H1 (cell line): ENCODE measurements at regions not wholly inside any gene's neighbourhood (a gene's known extent, or its start where the extent isn't known, plus 50 kb on each side); places are given as distances from the start of the nearest gene placed in this dataset.

ENCODE experiments used
- CTCF ChIA-PET: fragments of 300-600 bp; sonication (Branson Sonifier 250); formaldehyde crosslinking; loops from one replicate; lab custom pipeline; 2021; ENCODE audit not compliant: partially characterized antibody; lab: Charles Lee
- POLR2A ChIA-PET: fragments of 300-600 bp; sonication (Branson Sonifier 250); formaldehyde crosslinking; loops from one replicate; lab custom pipeline; 2021; ENCODE audit warnings: inconsistent platforms; ENCODE audit not compliant: partially characterized antibody; lab: Charles Lee
- DNase-seq, 2 experiments: peaks; one replicate each; pipeline versions ENCODE4 v3.0.0 to v3.0.0-alpha.2; 2010 to 2022; ENCODE audit warnings: low spot score in 2 of 2, low read depth in 1 of 2, mixed read lengths in 1 of 2
- FAIRE-seq: peaks from 2 replicates; lab custom pipeline; 2011; peaks lifted over from hg19 to GRCh38; lab: Jason Lieb, UNC
- H2AFZ ChIP-seq: 2 replicates; pipeline ENCODE4 v1.8.1; 2012; ENCODE audit warnings: low read length, inconsistent platforms
- H2AK5ac ChIP-seq: 2 replicates; pipeline ENCODE4 v1.6.1; 2013; ENCODE audit warnings: low read depth, low read length
- H2BK120ac ChIP-seq: replicated peaks from 2 replicates; pipeline ENCODE3; 2013; ENCODE audit warnings: low read depth, low read length, inconsistent platforms
- H2BK12ac ChIP-seq: 2 replicates; pipeline ENCODE4 v1.6.1; 2013; ENCODE audit warnings: low read depth, low read length
- H2BK15ac ChIP-seq: 2 replicates; pipeline ENCODE4 v1.6.1; 2013; ENCODE audit warnings: low read length
- H2BK20ac ChIP-seq: 2 replicates; pipeline ENCODE4 v1.6.1; 2013; ENCODE audit warnings: low read length
- H2BK5ac ChIP-seq: 2 replicates; pipeline ENCODE4 v1.6.1; 2013; ENCODE audit warnings: low read depth, low read length
- H3K14ac ChIP-seq: 2 replicates; pipeline ENCODE4 v1.6.1; 2013; ENCODE audit warnings: inconsistent platforms; ENCODE audit not compliant: insufficient read length
- H3K18ac ChIP-seq: 2 replicates; pipeline ENCODE4 v1.6.1; 2013; ENCODE audit warnings: low read length; ENCODE audit errors: extremely low read depth
- H3K23ac ChIP-seq: 2 replicates; pipeline ENCODE4 v1.6.1; 2013; ENCODE audit warnings: inconsistent platforms; ENCODE audit not compliant: insufficient read length
- H3K23me2 ChIP-seq: 2 replicates; pipeline ENCODE4 v1.6.1; 2013; ENCODE audit warnings: low read depth, low read length
- H3K27ac ChIP-seq: 2 replicates; pipeline ENCODE4 v1.6.1; 2011; ENCODE audit warnings: low read depth, low read length, inconsistent platforms
- H3K27me3 ChIP-seq, 4 experiments: replicated peaks in 1 of 4; 1 replicate in 1 of 4; 2 replicates in 3 of 4; pipeline versions ENCODE4 v1.6.1 to v1.8.1; 2011 to 2013; ENCODE audit warnings: low read length in 3 of 4, mild to moderate bottlenecking in 3 of 4, inconsistent platforms in 2 of 4, mixed read lengths in 2 of 4, moderate library complexity in 1 of 4; ENCODE audit not compliant: control insufficient read depth in 3 of 4, insufficient read depth in 3 of 4; ENCODE audit errors: extremely low read depth in 1 of 4
- H3K36me3 ChIP-seq, 4 experiments: 2 replicates each; pipeline versions ENCODE4 v1.6.1 to v1.8.1; 2011 to 2013; ENCODE audit warnings: mild to moderate bottlenecking in 4 of 4, low read length in 3 of 4, moderate library complexity in 2 of 4, control low read depth in 1 of 4, inconsistent platforms in 1 of 4; ENCODE audit not compliant: insufficient read depth in 4 of 4, control insufficient read depth in 2 of 4
- H3K4ac ChIP-seq: replicated peaks from 2 replicates; pipeline ENCODE3; 2013; ENCODE audit warnings: low read length, low read depth, mixed read lengths, inconsistent platforms; ENCODE audit not compliant: insufficient read length
- H3K4me1 ChIP-seq, 4 experiments: replicated peaks in 1 of 4; 1 replicate in 1 of 4; 2 replicates in 3 of 4; pipeline versions ENCODE4 v1.6.1 to v1.8.1; 2011 to 2013; ENCODE audit warnings: low read length in 3 of 4, inconsistent platforms in 2 of 4, mixed read lengths in 1 of 4; ENCODE audit not compliant: insufficient read depth in 4 of 4, control insufficient read depth in 3 of 4
- H3K4me2 ChIP-seq, 2 experiments: 2 replicates each; pipeline versions ENCODE4 v1.6.1 to v1.8.1; 2011 to 2013; ENCODE audit warnings: low read depth in 2 of 2, low read length in 2 of 2, control low read depth in 1 of 2, inconsistent platforms in 1 of 2, mild to moderate bottlenecking in 1 of 2; ENCODE audit not compliant: insufficient read depth in 1 of 2
- H3K4me3 ChIP-seq, 4 experiments: fragments of 200-600, 300-600 bp in 1 of 4; sonication (generic), shearing (Covaris generic), sonication (Bioruptor Twin) in 1 of 4; 2 replicates each; pipeline versions ENCODE4 v1.5.1 to v1.8.1; 2011 to 2016; ENCODE audit warnings: low read length in 4 of 4, low read depth in 3 of 4, control low read depth in 2 of 4, inconsistent platforms in 2 of 4, mild to moderate bottlenecking in 2 of 4, mixed read lengths in 1 of 4, moderate library complexity in 1 of 4; ENCODE audit not compliant: insufficient read depth in 2 of 4; ENCODE audit errors: extremely low read depth in 1 of 4
- H3K56ac ChIP-seq: replicated peaks from 2 replicates; pipeline ENCODE3; 2013; ENCODE audit warnings: low read depth, mild to moderate bottlenecking, mixed read lengths, low read length, inconsistent platforms; ENCODE audit not compliant: insufficient read length
- H3K79me1 ChIP-seq: 2 replicates; pipeline ENCODE4 v1.6.1; 2013; ENCODE audit warnings: low read depth, low read length, control low read depth
- H3K79me2 ChIP-seq, 2 experiments: 2 replicates each; pipeline versions ENCODE4 v1.6.1 to v1.8.1; 2012 to 2013; ENCODE audit warnings: low read length in 2 of 2, mild to moderate bottlenecking in 2 of 2, inconsistent platforms in 1 of 2; ENCODE audit not compliant: insufficient read depth in 2 of 2, control insufficient read depth in 1 of 2
- H3K9ac ChIP-seq, 4 experiments: replicated peaks in 1 of 4; 1 replicate in 1 of 4; 2 replicates in 3 of 4; pipeline versions ENCODE4 v1.6.1 to v1.8.1; 2011 to 2013; ENCODE audit warnings: low read depth in 3 of 4, low read length in 3 of 4, control low read depth in 2 of 4, mild to moderate bottlenecking in 2 of 4, moderate library complexity in 2 of 4, inconsistent platforms in 1 of 4; ENCODE audit errors: extremely low read depth in 1 of 4
- H3K9me3 ChIP-seq, 2 experiments: 2 replicates each; pipeline versions ENCODE4 v1.6.1 to v1.8.1; 2012 to 2013; ENCODE audit warnings: mild to moderate bottlenecking in 2 of 2, moderate library complexity in 2 of 2, control low read depth in 1 of 2, inconsistent platforms in 1 of 2, low read depth in 1 of 2, low read length in 1 of 2, mixed read lengths in 1 of 2; ENCODE audit not compliant: insufficient read depth in 2 of 2
- H4K20me1 ChIP-seq, 2 experiments: replicated peaks in 1 of 2; 2 replicates each; pipeline versions ENCODE3 to v1.8.1; 2011 to 2013; ENCODE audit warnings: inconsistent platforms in 2 of 2, low read length in 2 of 2, mild to moderate bottlenecking in 1 of 2; ENCODE audit not compliant: insufficient read depth in 2 of 2, control insufficient read depth in 1 of 2
- H4K5ac ChIP-seq: 2 replicates; pipeline ENCODE4 v1.6.1; 2013; ENCODE audit warnings: low read length, low read depth, mixed read lengths, inconsistent platforms; ENCODE audit not compliant: insufficient read length
- H4K8ac ChIP-seq: 2 replicates; pipeline ENCODE4 v1.8.0; 2013; ENCODE audit warnings: mild to moderate bottlenecking, moderate library complexity, low read length, inconsistent platforms; ENCODE audit not compliant: insufficient read depth; ENCODE audit errors: extremely low read depth
- H4K91ac ChIP-seq: replicated peaks from 2 replicates; pipeline ENCODE3; 2013; ENCODE audit warnings: low read length, mixed read lengths, inconsistent platforms; ENCODE audit not compliant: insufficient read length
- ATF2 ChIP-seq: IDR thresholded peaks from 2 replicates; pipeline ENCODE4 v1.6.1; 2012; ENCODE audit warnings: low read length, inconsistent platforms
- CHD1 ChIP-seq: IDR thresholded peaks from 2 replicates; pipeline ENCODE4 v1.6.1; 2012; ENCODE audit warnings: low read depth, low read length, improper control_type of control experiment
- CTBP2 ChIP-seq: IDR thresholded peaks from 2 replicates; pipeline ENCODE4 v1.7.0; 2011; ENCODE audit warnings: borderline replicate concordance, mild to moderate bottlenecking, moderate library complexity, mixed read lengths, low read length; ENCODE audit not compliant: insufficient read depth, insufficient read length
- EZH2 ChIP-seq: fragments of 200-600 bp; sonication (generic); IDR thresholded peaks from 2 replicates; pipeline ENCODE4 v1.7.1; 2012; ENCODE audit warnings: low read depth, mild to moderate bottlenecking, moderate library complexity, low read length, inconsistent platforms; ENCODE audit not compliant: severe bottlenecking
- GABPA ChIP-seq: IDR thresholded peaks from 2 replicates; pipeline ENCODE4 v1.6.1; 2011; ENCODE audit warnings: mild to moderate bottlenecking, low read length, moderate library complexity, borderline replicate concordance; ENCODE audit not compliant: insufficient read depth
- GTF2F1 ChIP-seq: IDR thresholded peaks from 2 replicates; pipeline ENCODE4 v1.6.1; 2012; ENCODE audit warnings: low read depth, low read length, improper control_type of control experiment, borderline replicate concordance
- MAFK ChIP-seq: IDR thresholded peaks from 2 replicates; pipeline ENCODE4 v1.6.1; 2012; ENCODE audit warnings: low read depth, mild to moderate bottlenecking, improper control_type of control experiment, low read length
- POLR2AphosphoS5 ChIP-seq: IDR thresholded peaks from 2 replicates; pipeline ENCODE4 v1.6.1; 2011; ENCODE audit warnings: low read depth, low read length
- RNF2 ChIP-seq: fragments of 200-900, 300-1000 bp; sonication (generic); IDR thresholded peaks from 2 replicates; pipeline ENCODE4 v1.7.1; 2016; ENCODE audit warnings: borderline replicate concordance, low read depth, mild to moderate bottlenecking, antibody characterized with exemption, low read length; ENCODE audit not compliant: poor library complexity, severe bottlenecking; ENCODE audit errors: missing control alignments
- RXRA ChIP-seq: IDR thresholded peaks from 2 replicates; pipeline ENCODE4 v1.6.1; 2011; ENCODE audit warnings: low read depth, mild to moderate bottlenecking, low read length, moderate library complexity; ENCODE audit not compliant: insufficient read depth
- SP4 ChIP-seq: IDR thresholded peaks from 2 replicates; pipeline ENCODE4 v1.6.1; 2012; ENCODE audit warnings: low read length, inconsistent platforms
- TAF1 ChIP-seq: IDR thresholded peaks from 2 replicates; pipeline ENCODE4 v1.6.1; 2011; ENCODE audit warnings: mild to moderate bottlenecking, low read depth, low read length
- TCF12 ChIP-seq: IDR thresholded peaks from 2 replicates; pipeline ENCODE4 v1.6.1; 2011; ENCODE audit warnings: low read depth, mild to moderate bottlenecking, low read length
- WGBS, 2 experiments: shearing (Covaris generic) in 1 of 2; methylation state at CpG; one replicate each; pipeline versions ENCODE4 v1.1.6 to v1.1.7; 2013 to 2015; ENCODE audit warnings: low lambda C conversion rate in 2 of 2, mixed read lengths in 2 of 2, inconsistent platforms in 1 of 2, low coverage in 1 of 2, missing lambda C conversion rate in 1 of 2; ENCODE audit not compliant: insufficient replicate concordance in 2 of 2, insufficient coverage in 1 of 2, insufficient read length in 1 of 2; ENCODE audit errors: extremely low coverage in 1 of 2, missing lambda C conversion rate in 1 of 2; 5-methylcytosine and 5-hydroxymethylcytosine counted together

DNA sequence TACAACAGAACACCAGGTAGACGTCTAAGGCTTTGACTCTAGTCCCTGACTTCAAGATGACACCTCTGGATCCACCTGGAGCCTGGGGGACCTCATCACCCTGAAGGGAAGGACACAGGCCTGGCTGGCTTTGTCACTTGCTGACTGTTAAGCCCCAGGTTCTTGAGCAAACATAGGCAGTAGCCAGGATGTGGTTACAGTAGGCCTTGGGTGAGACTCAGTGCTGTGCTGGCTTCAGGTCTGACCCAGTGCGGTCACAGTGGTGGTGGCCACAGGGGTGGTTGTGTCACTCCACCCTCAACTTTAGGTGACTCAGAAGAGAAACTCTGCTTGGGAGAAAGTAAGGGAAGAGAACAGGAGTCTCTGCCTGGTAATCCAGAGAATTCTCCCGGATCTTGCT is 497.8 kb downstream of the UQCRFS1 start:
- peaks cover 0 to 6% (median 0%) of the 10 kb centered on the region in 4 experiments; a peak in 4 of 8 replicates for H3K36me3 ChIP-seq
- 98% methylated on average over 3 of the region's 3 CpGs; no CpG with 5 or more reads in 1 of the 2 experiments for WGBS, 2 experiments

More for the DNA sequence above, 497.8 kb downstream of the UQCRFS1 start:
- Histone ChIP-seq H3K56ac (no peak overlapping the region), H3K14ac (no peak overlapping the region), H3K4me1 (no peaks in the 10 kb centered on the region), H3K79me2 (peaks cover 0 to 3% of the 10 kb centered on the region in 2 experiments; a peak in 1 of 4 replicates), H3K4ac (no peak overlapping the region), H2BK15ac (no peak overlapping the region), H4K20me1 (no peaks in the 10 kb centered on the region), H4K5ac (no peak overlapping the region), H3K4me2 (no peak overlapping the region), H2BK5ac (no peak overlapping the region), H2BK12ac (no peak overlapping the region), H4K8ac (no peak overlapping the region), H3K27ac (no peak overlapping the region), H2AK5ac (no peak overlapping the region), H3K23ac (no peak overlapping the region), H2AFZ (no peak overlapping the region), H2BK20ac (no peak overlapping the region), H3K9ac (no peak overlapping the region), H3K27me3 (no peaks in the 10 kb centered on the region), H3K4me3 (no peak overlapping the region), H3K23me2 (no peaks in the 10 kb centered on the region), H3K79me1 (no peaks in the 10 kb centered on the region), H2BK120ac (no peak overlapping the region), H3K9me3 (no peaks in the 10 kb centered on the region), H4K91ac (no peak overlapping the region), H3K18ac (no peak overlapping the region)
- ChIA-PET POLR2A (no interaction called here), CTCF (no interaction called here)
- TF ChIP-seq GABPA (no peak), SP4 (no peak), CHD1 (no peak), EZH2 (no peak), RNF2 (no peak), CTBP2 (no peak), TCF12 (no peak), TAF1 (no peak), GTF2F1 (no peak), RXRA (no peak), MAFK (no peak), POLR2AphosphoS5 (no peak), ATF2 (no peak)
- FAIRE-seq = no peak
- no peak for DNase-seq
